ENCODE measurements at regions not wholly inside any gene's neighbourhood (a gene's known extent, or its start where the extent isn't known, plus 50 kb on each side); places are given as distances from the start of the nearest gene placed in this dataset.

- in situ Hi-C loops (cut with HindIII; ENCODE audit: low pct_unique_long_range_greater_than_20kb, low sequenced_read_pairs) = no loop called here
- no peak for DNase-seq (ENCODE audit: low read depth in 1 of 2, low spot score in 1 of 2)
- no peak for TF ChIP-seq JUND (IDR thresholded peaks at IDR 0.05; ENCODE audit: low read depth)
Measured at GRCh38 chr10:117429643-117430265, 54.5 kb upstream of the PDZD8 start.

- no peak for DNase-seq (ENCODE audit: low read depth in 1 of 2, low spot score in 1 of 2)
- no peak for TF ChIP-seq JUND (IDR thresholded peaks at IDR 0.05; ENCODE audit: low read depth)
- in situ Hi-C loops (cut with HindIII; ENCODE audit: low pct_unique_long_range_greater_than_20kb, low sequenced_read_pairs) = no loop called here
Measured at GRCh38 chr10:117427356-117427755, 52.1 kb upstream of the PDZD8 start.

- no peak for TF ChIP-seq JUND (IDR thresholded peaks at IDR 0.05; ENCODE audit: low read depth)
- DNase-seq (ENCODE audit: low read depth in 1 of 2, low spot score in 1 of 2) = no peak
- in situ Hi-C loops (cut with HindIII; ENCODE audit: low pct_unique_long_range_greater_than_20kb, low sequenced_read_pairs) = no loop called here
Measured at GRCh38 chr10:117425974-117426566, 50.8 kb upstream of the PDZD8 start.

GRCh38 chr10:117424883-117425649 lies 49.8 kb upstream of the PDZD8 start:
- no peak for DNase-seq (ENCODE audit: low read depth in 1 of 2, low spot score in 1 of 2)
- in situ Hi-C loops (cut with HindIII; ENCODE audit: low pct_unique_long_range_greater_than_20kb, low sequenced_read_pairs) = no loop called here
- TF ChIP-seq JUND (IDR thresholded peaks at IDR 0.05; ENCODE audit: low read depth) = no peak
